ENCODE measurements at regions not wholly inside any gene's neighbourhood (a gene's known extent, or its start where the extent isn't known, plus 50 kb on each side); places are given as distances from the start of the nearest gene placed in this dataset.
"Not testable (repeated sequence)": the region's sequence is repeated elsewhere in the genome, so short reads cannot be mapped to it uniquely, and the experiment has no call there.

- no peak for TF ChIP-seq CTCF (IDR thresholded peaks at IDR 0.05)
- Histone ChIP-seq H3K4me1 (no peaks in the 10 kb centered on the region), H3K27me3 (peaks cover 0 to 34% of the 10 kb centered on the region in 2 donors), H3K36me3 (no peaks in the 10 kb centered on the region), H3K9me3 (no peaks in the 10 kb centered on the region), H3K27ac (no peak overlapping the region), H3K4me3 (no peak overlapping the region)
- intact Hi-C loops (cut with DNase I; ENCODE audit: low total_unique reads): no loop called here
- DNase-seq: no peak
Measured at GRCh38 chr20:63139356-63139755, 76.6 kb downstream of the YTHDF1 start.

DNA sequence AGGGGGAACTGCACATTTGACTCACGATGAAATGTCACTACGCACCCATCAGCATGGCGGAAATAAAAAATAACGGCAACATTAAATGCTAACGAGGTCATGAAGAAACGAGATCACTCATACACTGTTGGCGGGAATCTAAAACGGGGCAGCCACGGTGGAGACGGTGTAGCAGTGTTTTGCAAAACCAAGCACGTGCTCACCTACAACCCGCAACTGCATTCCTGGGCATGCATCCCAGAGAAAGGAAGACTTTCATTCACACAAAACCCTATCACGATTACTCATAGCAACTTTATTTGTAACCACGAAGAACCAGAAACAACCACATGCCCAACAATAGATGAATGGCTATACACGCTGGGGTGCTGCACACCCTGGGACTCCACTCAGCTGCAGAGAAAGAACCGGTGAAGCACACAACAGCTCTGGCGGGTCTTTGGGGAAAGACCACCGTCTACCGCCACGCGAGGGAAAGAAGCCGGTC, 77.0 kb downstream of the YTHDF1 start:
- intact Hi-C loops (cut with DNase I; ENCODE audit: low total_unique reads): no loop called here
- H3K27me3 ChIP-seq: peaks cover 0 to 34% of the 10 kb centered on the region in 2 donors

DNA sequence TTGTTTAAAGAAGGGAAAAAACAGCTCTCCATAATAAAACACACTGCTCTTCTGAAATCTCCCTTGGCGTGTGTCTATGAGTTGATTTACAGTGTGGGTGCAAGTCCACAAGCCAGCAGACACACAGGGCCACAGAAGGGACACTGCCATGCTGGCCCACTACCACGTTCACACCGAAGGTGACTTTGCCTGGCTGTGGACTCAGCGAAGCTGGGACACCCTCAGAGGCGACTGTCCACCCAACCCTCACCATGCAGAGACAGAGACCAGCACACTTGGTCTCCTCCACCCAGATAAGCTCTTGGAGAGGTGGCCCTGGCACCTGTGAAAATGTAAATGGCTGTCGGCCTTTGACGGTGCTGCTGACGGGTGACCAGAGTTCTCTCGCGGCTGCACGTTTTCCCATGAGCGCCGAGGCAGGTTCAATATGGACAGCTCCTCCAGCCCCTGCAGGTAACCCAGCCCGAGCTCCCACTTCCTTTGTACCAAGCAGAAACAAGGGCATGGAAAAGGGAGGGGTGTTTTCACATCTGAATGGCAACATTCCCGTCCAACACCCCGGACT, 78.0 kb downstream of the YTHDF1 start:
- H3K9me3 ChIP-seq: no peaks in the 10 kb centered on the region
- intact Hi-C loops (cut with DNase I; ENCODE audit: low total_unique reads): no loop called here
- TF ChIP-seq CTCF (IDR thresholded peaks at IDR 0.05): no peak

More for the DNA sequence above, 77.0 kb downstream of the YTHDF1 start:
- TF ChIP-seq CTCF (IDR thresholded peaks at IDR 0.05): no peak
- no peak for DNase-seq
- Histone ChIP-seq H3K27ac (no peak overlapping the region), H3K36me3 (no peaks in the 10 kb centered on the region), H3K4me1 (no peaks in the 10 kb centered on the region), H3K4me3 (no peak overlapping the region), H3K9me3 (no peaks in the 10 kb centered on the region)

GRCh38 chr20:63136296-63136695, 79.6 kb downstream of the YTHDF1 start:
- Histone ChIP-seq H3K4me3 (no peak overlapping the region), H3K4me1 (no peaks in the 10 kb centered on the region), H3K36me3 (no peaks in the 10 kb centered on the region), H3K9me3 (no peaks in the 10 kb centered on the region), H3K27me3 (peaks cover 0 to 47% of the 10 kb centered on the region in 2 donors), H3K27ac (no peak overlapping the region)
- DNase-seq: no peak
- intact Hi-C loops (cut with DNase I; ENCODE audit: low total_unique reads): no loop called here
- no peak for TF ChIP-seq CTCF (IDR thresholded peaks at IDR 0.05)

More for the DNA sequence above, 78.0 kb downstream of the YTHDF1 start:
- no peak for DNase-seq
- H3K4me1 ChIP-seq: no peaks in the 10 kb centered on the region
- H3K36me3 ChIP-seq: no peaks in the 10 kb centered on the region
- no peak overlapping the region for H3K4me3 ChIP-seq
- peaks cover 0 to 42% of the 10 kb centered on the region in 2 donors for H3K27me3 ChIP-seq
- H3K27ac ChIP-seq: no peak overlapping the region

GRCh38 chr20:63135411-63135810, 80.5 kb downstream of the YTHDF1 start:
- Histone ChIP-seq H3K27me3 (peaks cover 0 to 49% of the 10 kb centered on the region in 2 donors), H3K4me3 (no peak overlapping the region), H3K27ac (no peak overlapping the region), H3K9me3 (no peaks in the 10 kb centered on the region), H3K4me1 (no peaks in the 10 kb centered on the region), H3K36me3 (no peaks in the 10 kb centered on the region)
- DNase-seq: no peak
- no peak for TF ChIP-seq CTCF (IDR thresholded peaks at IDR 0.05)
- intact Hi-C loops (cut with DNase I; ENCODE audit: low total_unique reads): no loop called here

GRCh38 chr20:63134711-63135361, 81.1 kb downstream of the YTHDF1 start:
- not testable (repeated sequence) for H3K36me3 ChIP-seq

More at GRCh38 chr20:63134711-63135361, 81.1 kb downstream of the YTHDF1 start:
- intact Hi-C loops (cut with DNase I; ENCODE audit: low total_unique reads); H3K4me1 ChIP-seq; H3K4me3 ChIP-seq; DNase-seq; H3K9me3 ChIP-seq; H3K27ac ChIP-seq: not testable (repeated sequence)
- H3K27me3 ChIP-seq: peaks cover 0 to 52% of the 10 kb centered on the region in 2 donors
